Endothelial cell of umbilical vein (primary cell): ENCODE measurements at regions not wholly inside any gene's neighbourhood (a gene's known extent, or its start where the extent isn't known, plus 50 kb on each side); places are given as distances from the start of the nearest gene placed in this dataset.

Source experiments
- EZH2 ChIP-seq: IDR thresholded peaks from 2 replicates; pipeline ENCODE4 v1.6.1; 2012; ENCODE audit warnings: borderline replicate concordance, low read depth, mild to moderate bottlenecking, moderate library complexity, low read length, inconsistent platforms; ENCODE audit not compliant: severe bottlenecking
- FOS ChIP-seq: IDR thresholded peaks from 2 replicates; pipeline ENCODE4 v1.6.1; 2011; ENCODE audit warnings: mild to moderate bottlenecking, low read length, moderate library complexity, borderline replicate concordance; ENCODE audit not compliant: insufficient read depth
- MYC ChIP-seq: IDR thresholded peaks from one replicate; pipeline ENCODE4 v1.6.1; 2011; ENCODE audit warnings: mild to moderate bottlenecking, low read depth, low read length
- POLR2A ChIP-seq: IDR thresholded peaks from 2 replicates; pipeline ENCODE4 v1.6.1; 2012; ENCODE audit warnings: low read depth, mild to moderate bottlenecking, control low read depth, low read length
- TF ChIP-seq, protein P1 (sequence below), 2 donors: IDR thresholded peaks; 1 replicate in 1 of 2; 2 replicates in 1 of 2; pipeline ENCODE4 v1.5.1; 2011; ENCODE audit warnings: low read length in 2 of 2, mild to moderate bottlenecking in 2 of 2, moderate library complexity in 2 of 2, control low read depth in 1 of 2, inconsistent platforms in 1 of 2, low read depth in 1 of 2; ENCODE audit not compliant: insufficient read depth in 1 of 2; ENCODE audit errors: extremely low read depth in 1 of 2

DNA sequence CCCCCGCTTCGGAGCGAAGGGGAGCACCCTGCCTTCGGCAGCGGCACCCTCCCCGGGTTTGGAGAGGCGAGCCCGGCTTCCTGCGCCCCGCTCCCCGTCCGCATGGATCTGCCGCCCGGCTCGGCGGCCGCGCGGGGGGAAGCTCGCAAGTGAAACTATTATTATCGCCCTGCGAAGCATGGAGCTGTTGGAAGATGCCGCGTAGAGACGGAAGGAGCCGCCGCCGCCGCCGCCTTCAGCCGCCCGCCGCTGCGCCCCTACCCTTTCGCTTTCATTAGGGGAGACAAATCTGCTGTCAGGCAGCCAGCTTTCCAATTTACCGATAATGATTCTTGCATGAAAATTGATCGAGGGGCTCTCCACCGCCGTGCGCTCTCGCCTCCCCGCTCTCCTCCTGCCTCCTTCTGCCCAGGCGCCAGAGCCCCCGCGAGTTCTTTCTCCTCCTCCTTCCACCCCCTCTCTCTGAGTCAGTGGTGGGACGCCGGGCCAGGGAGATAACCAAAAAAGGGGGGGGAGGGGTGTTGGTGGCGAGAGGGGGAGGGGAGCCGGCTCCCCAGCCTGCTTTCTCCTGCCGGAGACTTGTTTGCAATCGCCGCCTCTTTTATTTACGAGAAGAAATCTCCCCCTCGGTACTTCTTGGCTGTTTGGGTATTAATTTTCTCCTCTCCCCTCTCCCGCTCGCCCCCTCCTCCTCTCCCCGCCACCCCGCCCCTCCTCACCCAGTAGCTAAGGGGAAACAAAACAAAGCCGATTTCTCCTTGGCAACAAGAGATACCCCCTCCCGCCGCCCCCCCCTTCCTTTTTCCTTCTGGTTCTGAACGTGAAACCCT is 58.0 kb upstream of the GSE1 start:
- no peak for TF ChIP-seq EZH2
- TF ChIP-seq POLR2A = no peak
- TF ChIP-seq, protein P1, sequence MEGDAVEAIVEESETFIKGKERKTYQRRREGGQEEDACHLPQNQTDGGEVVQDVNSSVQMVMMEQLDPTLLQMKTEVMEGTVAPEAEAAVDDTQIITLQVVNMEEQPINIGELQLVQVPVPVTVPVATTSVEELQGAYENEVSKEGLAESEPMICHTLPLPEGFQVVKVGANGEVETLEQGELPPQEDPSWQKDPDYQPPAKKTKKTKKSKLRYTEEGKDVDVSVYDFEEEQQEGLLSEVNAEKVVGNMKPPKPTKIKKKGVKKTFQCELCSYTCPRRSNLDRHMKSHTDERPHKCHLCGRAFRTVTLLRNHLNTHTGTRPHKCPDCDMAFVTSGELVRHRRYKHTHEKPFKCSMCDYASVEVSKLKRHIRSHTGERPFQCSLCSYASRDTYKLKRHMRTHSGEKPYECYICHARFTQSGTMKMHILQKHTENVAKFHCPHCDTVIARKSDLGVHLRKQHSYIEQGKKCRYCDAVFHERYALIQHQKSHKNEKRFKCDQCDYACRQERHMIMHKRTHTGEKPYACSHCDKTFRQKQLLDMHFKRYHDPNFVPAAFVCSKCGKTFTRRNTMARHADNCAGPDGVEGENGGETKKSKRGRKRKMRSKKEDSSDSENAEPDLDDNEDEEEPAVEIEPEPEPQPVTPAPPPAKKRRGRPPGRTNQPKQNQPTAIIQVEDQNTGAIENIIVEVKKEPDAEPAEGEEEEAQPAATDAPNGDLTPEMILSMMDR (IDR thresholded peaks at IDR 0.05; ENCODE audit: extremely low read depth in 1 of 2, insufficient read depth in 1 of 2, low read depth in 1 of 2, low read length in 2 of 2) = no peak
- TF ChIP-seq MYC = no peak
- no peak for TF ChIP-seq FOS
